OCI-LY1 (cell line): ENCODE measurements at regions not wholly inside any gene's neighbourhood (a gene's known extent, or its start where the extent isn't known, plus 50 kb on each side); places are given as distances from the start of the nearest gene placed in this dataset.

Source experiments
- H2AFZ ChIP-seq: fragments of 200-600 bp; sonication (generic), shearing (Covaris generic); 2 replicates; pipeline ENCODE4 v1.6.0; 2014; ENCODE audit warnings: antibody characterized with exemption, mild to moderate bottlenecking, low read length
- H3F3A ChIP-seq: fragments of 200-600 bp; sonication (generic), shearing (Covaris generic); 2 replicates; pipeline ENCODE4 v1.6.0; 2014; ENCODE audit warnings: mild to moderate bottlenecking, antibody characterized with exemption, low read length, moderate library complexity; ENCODE audit not compliant: insufficient read depth
- H3K27ac ChIP-seq: fragments of 200-600 bp; sonication (generic); 2 replicates; pipeline ENCODE4 v1.5.1; 2014; ENCODE audit warnings: low read length, mixed run types, mild to moderate bottlenecking, low read depth; ENCODE audit not compliant: poor library complexity, severe bottlenecking
- H3K27me3 ChIP-seq: fragments of 200-600 bp; sonication (generic); 2 replicates; pipeline ENCODE4 v1.6.0; 2014; ENCODE audit warnings: antibody characterized with exemption, mild to moderate bottlenecking, low read length, moderate library complexity; ENCODE audit not compliant: insufficient read depth
- H3K36me3 ChIP-seq: fragments of 200-600 bp; sonication (generic); 2 replicates; pipeline ENCODE4 v1.6.1; 2014; ENCODE audit warnings: mild to moderate bottlenecking, antibody characterized with exemption, low read length, moderate library complexity, mixed read lengths; ENCODE audit not compliant: insufficient read depth
- H3K4me1 ChIP-seq: fragments of 200-600 bp; sonication (generic); 2 replicates; pipeline ENCODE4 v1.5.1; 2014; ENCODE audit warnings: mild to moderate bottlenecking, low read length, moderate library complexity; ENCODE audit not compliant: insufficient read depth, severe bottlenecking
- H3K4me2 ChIP-seq: fragments of 200-600 bp; sonication (generic), shearing (Covaris generic); 2 replicates; pipeline ENCODE4 v1.6.1; 2014; ENCODE audit warnings: low read length
- H3K4me3 ChIP-seq: fragments of 200-600 bp; sonication (generic); 2 replicates; pipeline ENCODE4 v1.5.1; 2014; ENCODE audit warnings: low read length, low read depth, mild to moderate bottlenecking, mixed read lengths; ENCODE audit not compliant: poor library complexity, severe bottlenecking
- H3K79me2 ChIP-seq: fragments of 200-600 bp; shearing (Covaris generic); 2 replicates; pipeline ENCODE4 v1.6.1; 2016; ENCODE audit warnings: mixed run types, low read length, mixed read lengths; ENCODE audit not compliant: insufficient read depth
- H3K9ac ChIP-seq: fragments of 200-600 bp; sonication (generic), shearing (Covaris generic); 2 replicates; pipeline ENCODE4 v1.6.1; 2014; ENCODE audit warnings: mild to moderate bottlenecking, low read length, mixed read lengths
- H3K9me2 ChIP-seq: fragments of 200-600 bp; sonication (generic), shearing (Covaris generic); 2 replicates; pipeline ENCODE4 v1.6.1; 2014; ENCODE audit warnings: low read depth, mild to moderate bottlenecking, low read length, mixed read lengths
- H3K9me3 ChIP-seq: fragments of 200-600 bp; shearing (Covaris generic); 2 replicates; pipeline ENCODE4 v1.6.1; 2014; ENCODE audit warnings: low read length, mixed read lengths
- H4K20me1 ChIP-seq: fragments of 200-600 bp; sonication (generic), shearing (Covaris generic); 2 replicates; pipeline ENCODE4 v1.6.0; 2016; ENCODE audit warnings: mild to moderate bottlenecking, low read length; ENCODE audit not compliant: insufficient read depth
- EZH2 ChIP-seq: fragments of 200-600 bp; sonication (generic), shearing (Covaris generic); IDR thresholded peaks from 2 replicates; pipeline ENCODE4 v1.8.0; 2017; ENCODE audit warnings: borderline replicate concordance, mixed run types, mild to moderate bottlenecking, antibody characterized with exemption, low read length, moderate library complexity, mixed read lengths
- TF ChIP-seq, protein P1 (sequence below): fragments of 200-600 bp; sonication (generic), shearing (Covaris generic); IDR thresholded peaks from 2 replicates; pipeline ENCODE4 v1.5.1; 2017; ENCODE audit warnings: mild to moderate bottlenecking, antibody characterized with exemption, low read length, moderate library complexity, mixed read lengths

DNA sequence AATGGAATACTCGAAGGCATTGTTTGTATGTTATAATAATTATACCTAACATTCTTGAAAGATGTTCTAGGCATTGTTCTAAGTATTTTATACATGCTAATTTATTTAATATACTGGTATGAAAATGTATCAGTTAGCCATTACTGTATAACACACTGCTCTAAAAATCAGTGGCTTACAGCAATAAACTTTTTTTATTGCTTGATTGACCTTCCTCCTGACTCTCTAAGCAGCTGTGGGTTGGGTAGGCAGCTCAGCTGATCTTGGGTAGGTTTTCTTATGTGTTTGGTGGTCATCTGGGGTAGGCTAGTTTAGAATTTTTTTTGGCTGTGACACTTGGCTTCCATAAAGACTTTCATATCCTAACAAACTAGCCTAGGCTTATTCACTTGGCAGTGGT, 100.2 kb upstream of the SYT6 start:
- Histone ChIP-seq H4K20me1 (no peaks in the 10 kb centered on the region), H3K9ac (no peak overlapping the region), H2AFZ (no peak overlapping the region), H3K27ac (no peak overlapping the region), H3K36me3 (no peaks in the 10 kb centered on the region), H3K4me2 (no peak overlapping the region), H3K9me2 (no peaks in the 10 kb centered on the region), H3F3A (no peaks in the 10 kb centered on the region), H3K9me3 (no peaks in the 10 kb centered on the region), H3K4me3 (no peak overlapping the region), H3K4me1 (no peaks in the 10 kb centered on the region), H3K79me2 (no peaks in the 10 kb centered on the region), H3K27me3 (no peaks in the 10 kb centered on the region)
- TF ChIP-seq EZH2, result no peak
- TF ChIP-seq, protein P1, sequence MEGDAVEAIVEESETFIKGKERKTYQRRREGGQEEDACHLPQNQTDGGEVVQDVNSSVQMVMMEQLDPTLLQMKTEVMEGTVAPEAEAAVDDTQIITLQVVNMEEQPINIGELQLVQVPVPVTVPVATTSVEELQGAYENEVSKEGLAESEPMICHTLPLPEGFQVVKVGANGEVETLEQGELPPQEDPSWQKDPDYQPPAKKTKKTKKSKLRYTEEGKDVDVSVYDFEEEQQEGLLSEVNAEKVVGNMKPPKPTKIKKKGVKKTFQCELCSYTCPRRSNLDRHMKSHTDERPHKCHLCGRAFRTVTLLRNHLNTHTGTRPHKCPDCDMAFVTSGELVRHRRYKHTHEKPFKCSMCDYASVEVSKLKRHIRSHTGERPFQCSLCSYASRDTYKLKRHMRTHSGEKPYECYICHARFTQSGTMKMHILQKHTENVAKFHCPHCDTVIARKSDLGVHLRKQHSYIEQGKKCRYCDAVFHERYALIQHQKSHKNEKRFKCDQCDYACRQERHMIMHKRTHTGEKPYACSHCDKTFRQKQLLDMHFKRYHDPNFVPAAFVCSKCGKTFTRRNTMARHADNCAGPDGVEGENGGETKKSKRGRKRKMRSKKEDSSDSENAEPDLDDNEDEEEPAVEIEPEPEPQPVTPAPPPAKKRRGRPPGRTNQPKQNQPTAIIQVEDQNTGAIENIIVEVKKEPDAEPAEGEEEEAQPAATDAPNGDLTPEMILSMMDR, result no peak

DNA sequence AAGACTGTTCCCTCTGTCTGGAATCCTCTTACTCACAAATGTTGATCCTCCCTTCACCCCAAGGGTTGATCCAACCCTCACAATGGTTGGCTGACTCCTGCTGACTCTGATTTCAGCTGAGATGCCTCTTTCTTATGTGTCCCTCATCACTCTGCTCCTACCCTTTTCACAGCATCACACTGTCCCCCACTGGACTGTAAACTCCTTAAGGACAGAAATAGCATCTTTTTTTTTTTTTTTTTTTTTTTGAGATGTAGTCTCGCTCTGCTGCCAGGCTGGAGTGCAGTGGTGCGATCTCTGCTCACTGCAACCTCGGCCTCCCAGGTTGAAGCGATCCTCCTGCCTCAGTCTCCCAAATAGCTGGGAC, 97.9 kb upstream of the SYT6 start:
- no peaks in the 10 kb centered on the region for H3K79me2 ChIP-seq
- no peak overlapping the region for H3K27ac ChIP-seq
- H4K20me1 ChIP-seq, result no peaks in the 10 kb centered on the region
- H3K9me3 ChIP-seq, result no peaks in the 10 kb centered on the region
- no peaks in the 10 kb centered on the region for H3F3A ChIP-seq
- TF ChIP-seq, protein P1, result no peak
- TF ChIP-seq EZH2, result no peak
- H2AFZ ChIP-seq, result no peak overlapping the region
- H3K4me3 ChIP-seq, result no peak overlapping the region
- H3K9ac ChIP-seq, result no peak overlapping the region
- no peak overlapping the region for H3K4me2 ChIP-seq
- H3K4me1 ChIP-seq, result no peaks in the 10 kb centered on the region
- H3K36me3 ChIP-seq, result no peaks in the 10 kb centered on the region
- no peaks in the 10 kb centered on the region for H3K27me3 ChIP-seq
- no peaks in the 10 kb centered on the region for H3K9me2 ChIP-seq

DNA sequence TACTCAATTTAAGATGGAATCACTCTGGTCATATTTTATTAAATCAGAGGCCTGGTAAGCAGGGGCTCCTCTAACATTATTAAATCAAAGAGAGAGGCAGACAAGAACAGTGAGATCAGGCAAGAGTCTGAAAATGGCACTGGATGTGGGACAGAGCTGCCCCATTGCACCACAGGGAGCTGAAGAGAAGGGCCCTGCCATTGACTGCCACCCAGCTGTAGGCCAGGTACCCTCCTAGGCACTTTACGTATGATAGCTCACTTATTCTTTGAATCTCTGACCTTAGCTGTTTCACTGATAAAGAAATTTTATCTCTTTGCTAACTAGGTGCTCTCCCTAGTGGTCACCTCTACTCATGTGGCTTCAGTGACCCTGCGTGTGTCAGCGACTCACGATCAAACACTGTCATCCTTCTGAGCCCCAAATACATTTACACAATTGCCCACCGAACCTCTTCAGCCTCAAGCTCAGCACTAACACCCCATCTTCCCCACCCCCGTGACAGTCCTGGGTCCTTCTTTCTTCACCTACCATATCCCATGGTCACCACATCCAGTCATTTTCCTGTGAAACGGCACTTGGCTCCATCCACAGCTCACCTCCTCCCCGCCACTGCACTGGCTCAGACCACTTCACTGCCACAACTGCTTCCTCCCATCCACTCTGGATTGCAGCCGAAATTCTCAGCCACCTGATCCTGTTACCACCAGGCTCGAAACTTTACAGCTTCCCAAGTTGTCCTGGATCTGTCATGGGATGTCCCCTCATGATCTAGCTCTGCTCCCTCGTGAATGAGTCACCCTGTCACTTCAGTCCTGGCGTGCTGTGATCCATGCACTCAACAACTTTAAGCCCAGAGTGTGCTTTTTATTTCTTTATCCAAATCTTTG, 97.3 kb upstream of the SYT6 start:
- Histone ChIP-seq H4K20me1 (no peaks in the 10 kb centered on the region), H3K4me2 (no peak overlapping the region), H2AFZ (no peak overlapping the region), H3K27ac (no peak overlapping the region), H3F3A (no peaks in the 10 kb centered on the region), H3K4me3 (no peak overlapping the region), H3K27me3 (no peaks in the 10 kb centered on the region), H3K9ac (no peak overlapping the region), H3K79me2 (no peaks in the 10 kb centered on the region), H3K4me1 (no peaks in the 10 kb centered on the region), H3K36me3 (no peaks in the 10 kb centered on the region), H3K9me3 (no peaks in the 10 kb centered on the region), H3K9me2 (no peaks in the 10 kb centered on the region)
- no peak for TF ChIP-seq EZH2
- TF ChIP-seq, protein P1, result no peak
